MM.1S (cell line): ENCODE measurements at regions not wholly inside any gene's neighbourhood (a gene's known extent, or its start where the extent isn't known, plus 50 kb on each side); places are given as distances from the start of the nearest gene placed in this dataset.

ENCODE experiments used
- EZH2 ChIP-seq: fragments of 300-600 bp; sonication (generic); optimal IDR thresholded peaks from 2 replicates; pipeline ENCODE3; 2017; ENCODE audit warnings: low read depth, mild to moderate bottlenecking, antibody characterized with exemption, low read length, mixed read lengths
- TF ChIP-seq, protein P1 (sequence below): fragments of 300-600 bp; sonication (generic); IDR thresholded peaks from 2 replicates; pipeline ENCODE4 v1.5.1; 2016; ENCODE audit warnings: antibody characterized with exemption, low read length, mixed read lengths

- TF ChIP-seq, protein P1, sequence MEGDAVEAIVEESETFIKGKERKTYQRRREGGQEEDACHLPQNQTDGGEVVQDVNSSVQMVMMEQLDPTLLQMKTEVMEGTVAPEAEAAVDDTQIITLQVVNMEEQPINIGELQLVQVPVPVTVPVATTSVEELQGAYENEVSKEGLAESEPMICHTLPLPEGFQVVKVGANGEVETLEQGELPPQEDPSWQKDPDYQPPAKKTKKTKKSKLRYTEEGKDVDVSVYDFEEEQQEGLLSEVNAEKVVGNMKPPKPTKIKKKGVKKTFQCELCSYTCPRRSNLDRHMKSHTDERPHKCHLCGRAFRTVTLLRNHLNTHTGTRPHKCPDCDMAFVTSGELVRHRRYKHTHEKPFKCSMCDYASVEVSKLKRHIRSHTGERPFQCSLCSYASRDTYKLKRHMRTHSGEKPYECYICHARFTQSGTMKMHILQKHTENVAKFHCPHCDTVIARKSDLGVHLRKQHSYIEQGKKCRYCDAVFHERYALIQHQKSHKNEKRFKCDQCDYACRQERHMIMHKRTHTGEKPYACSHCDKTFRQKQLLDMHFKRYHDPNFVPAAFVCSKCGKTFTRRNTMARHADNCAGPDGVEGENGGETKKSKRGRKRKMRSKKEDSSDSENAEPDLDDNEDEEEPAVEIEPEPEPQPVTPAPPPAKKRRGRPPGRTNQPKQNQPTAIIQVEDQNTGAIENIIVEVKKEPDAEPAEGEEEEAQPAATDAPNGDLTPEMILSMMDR = no peak
- TF ChIP-seq EZH2 = no peak
Measured at GRCh38 chr10:130371156-130371555, 235.0 kb downstream of the GLRX3 start.
